Activated CD8-positive, alpha-beta T cell treated with anti-CD3 and anti-CD28 coated beads for 36 hours (primary cell): ENCODE measurements at regions not wholly inside any gene's neighbourhood (a gene's known extent, or its start where the extent isn't known, plus 50 kb on each side); places are given as distances from the start of the nearest gene placed in this dataset.

Source experiments
- ATAC-seq: fragments of 200-7000 bp; cut with Tn5 transposase; one replicate; pipeline ENCODE4 v1.10.0; 2021; ENCODE audit warnings: mild to moderate bottlenecking, moderate library complexity
- CTCF ChIA-PET: fragments of 350-600 bp; sonication (Branson Sonifier 250); formaldehyde crosslinking; loops from one replicate; lab custom pipeline; 2021; ENCODE audit warnings: antibody characterized with exemption; lab: Charles Lee
- POLR2A ChIA-PET: fragments of 350-600 bp; sonication (Branson Sonifier 250); formaldehyde crosslinking; loops from one replicate; lab custom pipeline; 2021; ENCODE audit warnings: antibody characterized with exemption; lab: Charles Lee
- DNase-seq: peaks from one replicate; pipeline ENCODE4 v3.0.0-alpha.2; 2020
- H3K27ac Mint-ChIP-seq: one replicate; pipeline ENCODE4 v1.8.0; 2021; ENCODE audit warnings: mild to moderate bottlenecking, mixed read lengths
- H3K27me3 Mint-ChIP-seq: one replicate; pipeline ENCODE4 v1.8.0; 2021; ENCODE audit warnings: mixed read lengths
- H3K36me3 Mint-ChIP-seq: one replicate; pipeline ENCODE4 v1.8.0; 2021; ENCODE audit warnings: low read depth, mixed read lengths
- H3K4me1 Mint-ChIP-seq: one replicate; pipeline ENCODE4 v1.8.0; 2021; ENCODE audit warnings: low read depth, mixed read lengths
- H3K4me3 Mint-ChIP-seq: one replicate; pipeline ENCODE4 v1.8.0; 2021; ENCODE audit warnings: mild to moderate bottlenecking, moderate library complexity, mixed read lengths
- H3K9me3 Mint-ChIP-seq: one replicate; pipeline ENCODE4 v1.8.0; 2021; ENCODE audit warnings: mixed read lengths
- CTCF ChIP-seq: fragments of 200-600 bp; IDR thresholded peaks from one replicate; pipeline ENCODE4 v1.8.0; 2022; ENCODE audit warnings: antibody characterized with exemption, mild to moderate bottlenecking
- intact Hi-C: fragments of 100-400 bp; cut with micrococcal nuclease; formaldehyde crosslinking; loops from one replicate; pipeline ENCODE4 v1.10.0; 2022

- Mint-ChIP-seq H3K9me3 (no peaks in the 10 kb centered on the region), H3K27me3 (peaks cover 26% of the 10 kb centered on the region), H3K36me3 (no peaks in the 10 kb centered on the region), H3K4me3 (no peak overlapping the region), H3K4me1 (no peaks in the 10 kb centered on the region), H3K27ac (no peak overlapping the region)
- intact Hi-C loops, result loop anchor here (10.0 kb wide), 2 partner anchors 56 to 244 kb away; no protein-coding TSS in a partner anchor
- TF ChIP-seq CTCF, result no peak
- ChIA-PET POLR2A (no interaction called here), CTCF (interaction anchor here (0.7 to 1.0 kb wide), 3 partner anchors 17 to 265 kb away, joined by 3 to 5 read pairs (median 3); no protein-coding TSS in a partner anchor)
- DNase-seq (no peak), ATAC-seq (no peak)
Measured at GRCh38 chr18:26648509-26649192, 100.3 kb upstream of the KCTD1 start.

- CTCF ChIA-PET, result interaction anchor here (0.7 to 1.2 kb wide), 3 partner anchors 25 to 264 kb away, joined by 3 to 5 read pairs (median 3); no protein-coding TSS in a partner anchor
- intact Hi-C loops, result loop anchor here (10.0 kb wide), 2 partner anchors 58 to 242 kb away; no protein-coding TSS in a partner anchor
- no peak for ATAC-seq
Measured at GRCh38 chr18:26646901-26647300, 98.5 kb upstream of the KCTD1 start.

GRCh38 chr18:26642440-26643348 lies 94.3 kb upstream of the KCTD1 start:
- Mint-ChIP-seq H3K4me3 (no peak overlapping the region), H3K9me3 (no peaks in the 10 kb centered on the region), H3K36me3 (no peaks in the 10 kb centered on the region), H3K4me1 (no peaks in the 10 kb centered on the region), H3K27me3 (peaks cover 6% of the 10 kb centered on the region), H3K27ac (no peak overlapping the region)
- TF ChIP-seq CTCF, result no peak
- DNase-seq (no peak), ATAC-seq (no peak)
- ChIA-PET CTCF (no interaction called here), POLR2A (no interaction called here)
- intact Hi-C loops, result loop anchor here (10.0 kb wide), 2 partner anchors 62 to 238 kb away; no protein-coding TSS in a partner anchor

More at GRCh38 chr18:26646901-26647300, 98.5 kb upstream of the KCTD1 start:
- no peak overlapping the region for H3K27ac Mint-ChIP-seq
- no peaks in the 10 kb centered on the region for H3K36me3 Mint-ChIP-seq
- no peaks in the 10 kb centered on the region for H3K9me3 Mint-ChIP-seq
- no peaks in the 10 kb centered on the region for H3K4me1 Mint-ChIP-seq
- POLR2A ChIA-PET, result interaction anchor here (0.6 kb wide), 1 partner anchor 1754 kb away, joined by 3 read pairs; no protein-coding TSS in a partner anchor
- TF ChIP-seq CTCF, result no peak
- H3K4me3 Mint-ChIP-seq, result no peak overlapping the region
- peaks cover 21% of the 10 kb centered on the region for H3K27me3 Mint-ChIP-seq
- no peak for DNase-seq

- TF ChIP-seq CTCF, result no peak
- H3K4me3 Mint-ChIP-seq, result no peak overlapping the region
- H3K27ac Mint-ChIP-seq, result no peak overlapping the region
- intact Hi-C loops, result loop anchor here (10.0 kb wide), 2 partner anchors 64 to 236 kb away; no protein-coding TSS in a partner anchor
- H3K9me3 Mint-ChIP-seq, result no peaks in the 10 kb centered on the region
- POLR2A ChIA-PET, result no interaction called here
- H3K36me3 Mint-ChIP-seq, result no peaks in the 10 kb centered on the region
- no peak for ATAC-seq
- no peak for DNase-seq
- H3K27me3 Mint-ChIP-seq, result peaks cover 6% of the 10 kb centered on the region
- CTCF ChIA-PET, result no interaction called here
- H3K4me1 Mint-ChIP-seq, result no peaks in the 10 kb centered on the region
Measured at GRCh38 chr18:26640541-26640940, 92.2 kb upstream of the KCTD1 start.
